ENCODE measurements at regions not wholly inside any gene's neighbourhood (a gene's known extent, or its start where the extent isn't known, plus 50 kb on each side); places are given as distances from the start of the nearest gene placed in this dataset.
"Not testable (repeated sequence)": the region's sequence is repeated elsewhere in the genome, so short reads cannot be mapped to it uniquely, and the experiment has no call there.

DNA sequence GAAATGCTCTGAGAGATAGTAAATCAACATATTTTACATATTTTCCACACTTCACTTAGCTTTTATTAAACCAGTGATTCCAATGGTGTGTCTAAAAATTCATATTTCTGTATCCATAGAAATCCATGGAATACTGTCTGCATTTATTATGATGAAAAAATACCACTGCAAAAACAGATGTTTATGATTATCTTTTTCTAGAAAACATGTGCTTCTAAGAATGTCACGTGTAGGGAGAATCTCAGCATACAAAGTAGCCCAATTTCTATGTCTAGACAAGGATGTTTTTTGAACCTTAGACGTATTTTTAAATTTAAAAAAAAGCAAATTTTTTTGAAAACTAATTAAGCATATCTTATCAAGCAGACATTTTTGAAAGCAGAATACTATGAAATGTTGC, 622.4 kb downstream of the TENT5A start:
- DNase-seq (ENCODE audit: low read depth in 2 of 2), result no peak

DNA sequence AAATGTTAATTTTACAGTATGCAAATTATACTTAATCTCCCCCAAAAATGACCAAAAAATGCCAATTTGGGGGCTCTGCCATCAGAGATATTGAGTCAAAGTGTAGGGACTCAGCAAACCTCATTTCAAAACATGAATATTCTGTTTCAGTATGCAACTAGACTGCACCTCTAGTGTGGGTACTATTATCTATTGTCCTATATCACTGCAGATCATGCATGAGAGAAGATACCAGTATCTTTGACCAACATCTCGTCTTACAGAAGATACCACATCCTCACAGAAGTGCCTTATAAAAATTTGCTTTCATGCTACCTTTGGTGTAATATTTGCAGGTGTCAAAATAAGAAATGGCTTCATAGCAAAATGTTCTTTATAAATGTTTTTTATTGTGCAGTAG, 623.8 kb downstream of the TENT5A start:
- no peak for DNase-seq (ENCODE audit: low read depth in 2 of 2)

DNA sequence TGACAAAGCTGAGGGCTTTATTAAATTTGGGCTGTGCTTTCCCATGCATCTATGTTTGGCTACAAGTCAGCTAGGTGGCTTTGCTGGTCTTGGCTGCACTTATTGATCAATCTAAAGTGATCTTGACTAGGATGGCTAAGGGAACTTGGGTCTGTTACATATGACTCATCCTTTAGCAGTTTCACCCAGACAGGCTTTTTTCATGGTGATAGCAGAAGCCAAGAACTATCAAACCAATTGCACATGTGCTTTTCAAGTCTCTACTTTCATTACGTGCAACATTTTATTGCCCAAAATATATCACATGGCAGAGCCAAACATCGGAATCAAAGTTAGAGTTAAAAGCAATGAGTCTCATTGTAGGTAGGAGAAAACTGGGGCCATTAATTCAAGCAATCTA, 626.3 kb downstream of the TENT5A start:
- no peak for DNase-seq (ENCODE audit: low read depth in 2 of 2)

DNA sequence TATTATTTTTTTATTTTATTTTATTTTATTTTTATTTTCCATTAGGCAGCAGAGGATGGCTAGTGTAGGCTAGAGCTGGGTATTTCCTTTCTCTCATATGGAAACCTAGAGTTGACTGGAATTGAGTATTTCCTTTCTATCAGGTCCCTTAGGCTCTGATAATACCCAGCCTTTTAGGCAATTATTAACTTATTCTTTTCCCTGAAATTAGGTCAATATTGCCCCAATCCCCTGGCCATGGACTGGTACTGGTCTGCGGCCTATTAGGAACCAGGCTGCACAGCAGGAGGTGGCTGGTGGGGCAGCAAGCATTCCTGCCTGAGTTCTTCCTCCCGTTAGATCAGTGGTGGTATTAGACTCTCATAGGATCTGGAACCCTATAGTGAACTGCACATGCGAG, 632.2 kb downstream of the TENT5A start:
- DNase-seq (ENCODE audit: low read depth in 2 of 2), result no peak

DNA sequence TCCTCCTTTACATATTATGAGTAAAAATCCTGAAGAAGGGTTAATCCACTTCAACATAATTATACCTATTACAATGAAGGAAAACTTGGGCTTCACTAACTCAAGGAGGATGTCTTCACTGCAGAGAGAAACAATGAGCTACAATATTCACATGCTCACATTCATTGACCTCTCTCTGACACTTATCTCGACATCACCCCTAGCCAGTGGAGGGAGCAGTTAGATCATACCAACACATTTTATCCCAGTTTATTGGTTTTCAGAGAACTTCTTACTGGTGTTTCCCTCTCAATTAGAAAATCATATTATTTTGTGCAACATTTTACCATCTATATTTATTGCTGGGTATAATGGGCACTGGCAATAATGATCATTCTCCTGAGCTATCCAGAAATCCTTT, 646.5 kb downstream of the TENT5A start:
- no peak for DNase-seq (ENCODE audit: low read depth in 2 of 2)

DNA sequence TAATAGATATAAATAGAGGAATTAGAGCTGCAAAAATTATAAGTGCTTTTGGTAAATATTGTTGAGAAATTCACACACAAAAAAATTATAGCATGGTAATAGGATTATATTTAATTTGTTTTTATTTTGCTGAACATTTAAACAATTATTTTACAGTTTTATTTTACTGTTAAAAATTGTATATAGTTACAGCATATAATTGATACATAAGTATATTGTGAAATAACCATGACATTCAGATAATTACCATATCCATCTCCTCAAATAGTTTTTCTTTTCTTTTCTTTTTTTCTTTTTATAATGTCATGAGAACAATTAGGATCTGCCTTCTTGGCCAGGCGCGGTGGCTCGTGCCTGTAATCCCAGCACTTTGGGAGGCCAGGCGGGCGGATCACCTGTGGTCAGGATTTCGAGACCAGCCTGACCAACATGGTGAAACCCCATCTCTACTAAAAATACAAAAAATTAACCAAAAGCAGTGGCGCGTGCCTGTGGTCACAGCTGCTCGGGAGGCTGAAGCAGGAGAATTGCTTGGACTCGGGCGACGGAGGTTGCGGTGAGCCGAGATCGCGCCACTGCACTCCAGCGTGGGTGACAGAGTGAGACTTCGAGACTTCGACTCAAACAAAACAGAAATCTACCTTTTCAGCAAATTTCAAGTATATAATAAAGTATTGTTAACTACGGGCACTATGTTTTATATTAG, 654.2 kb downstream of the TENT5A start:
- DNase-seq (ENCODE audit: low read depth in 2 of 2), result no peak

DNA sequence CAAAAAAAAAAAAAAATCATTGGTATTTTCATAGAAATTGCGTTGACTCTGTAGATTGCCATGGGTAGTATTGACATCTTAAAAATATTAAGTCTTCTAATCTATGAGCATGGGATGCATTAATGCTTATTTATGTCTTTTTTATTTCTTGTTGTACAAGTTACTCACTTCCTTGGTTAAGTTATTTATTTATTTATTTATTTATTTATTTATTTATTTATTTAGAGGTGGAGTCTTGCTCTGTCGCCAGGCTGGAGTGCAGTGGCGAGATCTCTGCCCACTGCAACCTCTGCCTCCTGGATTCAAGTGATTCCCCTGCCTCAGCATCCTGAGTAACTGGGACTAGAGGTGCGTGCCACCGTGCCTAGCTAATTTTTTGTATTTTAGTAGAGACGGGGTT, 656.0 kb downstream of the TENT5A start:
- DNase-seq (ENCODE audit: low read depth in 2 of 2), result not testable (repeated sequence)

DNA sequence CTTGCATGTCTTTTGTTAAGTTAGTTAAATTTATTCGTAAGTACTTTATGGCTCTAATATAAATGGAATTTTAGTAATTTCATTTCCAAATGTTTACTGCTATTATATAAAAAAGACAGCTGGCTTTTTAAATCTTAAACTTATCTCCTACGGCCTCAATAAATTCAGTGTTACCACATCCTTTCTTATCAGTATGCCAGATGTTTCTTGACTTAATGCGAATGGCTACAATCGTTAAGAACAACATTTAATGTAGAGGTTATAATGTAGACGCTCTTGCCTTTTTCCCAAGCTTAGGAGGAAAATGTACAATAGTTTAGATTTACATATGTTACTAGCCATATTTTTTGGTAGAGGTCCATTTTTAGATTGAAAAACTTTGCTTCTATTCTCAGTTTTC, 659.4 kb downstream of the TENT5A start:
- DNase-seq (ENCODE audit: low read depth in 2 of 2), result no peak

DNA sequence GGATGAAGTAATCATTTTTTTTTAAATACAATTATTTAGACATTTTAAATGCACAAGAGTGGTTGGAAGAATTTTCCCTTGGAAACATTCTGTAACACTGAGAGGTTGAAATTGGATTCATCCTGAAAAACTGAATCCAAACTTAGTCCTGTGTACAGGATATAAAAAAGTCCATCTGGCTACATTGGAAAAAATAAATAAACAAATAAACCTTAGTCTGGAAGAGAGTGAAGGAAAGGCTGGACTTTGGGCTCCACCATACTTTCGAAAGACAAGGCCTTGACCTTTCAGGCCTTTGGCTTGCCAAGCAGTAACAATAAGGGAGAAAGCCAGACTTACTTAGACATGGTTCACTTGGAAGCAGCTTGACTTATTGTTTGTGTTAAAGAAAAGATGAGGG, 664.3 kb downstream of the TENT5A start:
- DNase-seq (ENCODE audit: low read depth in 2 of 2), result no peak

DNA sequence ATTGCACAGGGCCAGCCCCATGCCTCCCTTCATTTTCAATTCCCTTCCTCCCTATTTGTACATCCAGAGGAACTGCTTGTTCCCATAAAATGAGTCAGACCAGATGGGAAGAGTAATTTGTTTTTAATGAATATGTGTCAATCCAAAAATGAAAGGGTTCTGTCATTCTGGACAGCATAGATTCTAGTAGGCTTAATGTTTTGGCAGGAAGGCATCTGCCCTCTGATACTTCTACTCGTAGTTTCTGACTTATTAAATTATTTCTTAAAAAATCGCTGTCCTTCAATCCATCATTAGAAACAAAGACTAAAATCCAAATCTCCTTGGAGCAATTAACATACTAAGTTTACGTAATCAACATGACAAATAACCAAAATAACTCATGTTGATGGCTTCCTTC, 665.5 kb downstream of the TENT5A start:
- no peak for DNase-seq (ENCODE audit: low read depth in 2 of 2)

DNA sequence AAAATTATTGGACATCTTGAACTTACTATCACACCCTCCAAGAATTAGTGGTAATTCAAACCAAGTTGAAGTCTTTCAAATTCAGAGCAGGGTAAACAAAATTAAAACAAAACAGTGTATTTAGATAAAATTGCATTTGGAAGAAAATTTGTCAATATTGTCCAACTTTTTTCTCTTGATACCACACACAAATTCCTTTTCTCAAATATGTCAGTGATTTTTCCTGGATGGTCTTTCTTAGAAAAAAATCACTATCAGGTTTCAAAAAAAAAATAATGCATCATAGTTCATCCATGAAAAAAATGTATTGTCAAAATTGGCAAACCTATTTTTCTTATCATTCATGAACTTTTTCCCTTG, 667.1 kb downstream of the TENT5A start:
- DNase-seq (ENCODE audit: low read depth in 2 of 2), result no peak

DNA sequence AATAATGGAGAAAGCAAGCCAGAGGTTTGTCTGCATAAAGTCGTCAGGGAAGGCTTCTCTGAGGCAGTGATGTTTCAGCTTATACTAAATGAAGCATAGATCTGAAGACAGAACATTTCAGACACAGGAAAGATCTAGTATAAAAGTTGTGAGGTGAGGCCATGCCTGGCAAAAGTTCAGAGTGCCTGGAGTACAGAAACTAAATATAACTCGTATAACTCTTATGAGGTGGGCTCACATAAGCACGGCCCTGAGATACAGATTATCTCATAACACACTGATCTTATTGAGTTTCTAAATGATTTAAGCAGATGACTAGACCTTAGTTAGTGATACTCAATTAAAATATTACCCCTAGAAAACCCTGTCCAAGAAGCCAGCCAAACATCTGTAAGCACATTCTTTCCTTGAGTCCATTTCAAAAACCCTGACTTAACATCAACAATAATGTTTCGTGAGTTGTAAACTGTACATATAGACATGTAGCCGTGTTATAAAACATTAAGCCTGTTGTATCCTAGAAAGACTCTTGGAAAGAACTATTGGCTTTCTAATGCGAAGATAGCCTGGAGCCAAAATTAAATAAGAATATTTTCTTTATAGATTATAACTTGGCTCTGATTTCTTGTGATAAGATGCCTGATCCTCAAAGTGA, 667.6 kb downstream of the TENT5A start:
- no peak for DNase-seq (ENCODE audit: low read depth in 2 of 2)

DNA sequence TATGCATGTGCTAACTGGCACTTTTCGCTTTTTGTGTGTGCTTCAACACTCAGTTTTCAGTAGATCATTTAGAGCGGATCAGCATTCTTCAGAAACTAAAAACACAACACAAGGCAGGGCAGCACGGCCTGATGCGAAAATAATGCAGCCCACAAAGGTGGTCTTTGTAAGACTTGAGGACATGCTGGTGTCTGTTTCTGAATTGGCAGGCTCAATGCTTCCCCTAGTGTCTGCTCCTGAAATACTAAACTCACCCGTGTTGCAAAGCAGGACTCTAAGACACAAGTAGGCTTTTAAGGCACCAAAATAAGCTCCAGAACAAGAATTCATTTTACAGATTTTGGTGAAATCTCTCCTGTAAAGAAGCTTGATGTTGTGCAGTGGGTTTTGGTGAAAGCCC, 676.5 kb downstream of the TENT5A start:
- no peak for DNase-seq (ENCODE audit: low read depth in 2 of 2)

DNA sequence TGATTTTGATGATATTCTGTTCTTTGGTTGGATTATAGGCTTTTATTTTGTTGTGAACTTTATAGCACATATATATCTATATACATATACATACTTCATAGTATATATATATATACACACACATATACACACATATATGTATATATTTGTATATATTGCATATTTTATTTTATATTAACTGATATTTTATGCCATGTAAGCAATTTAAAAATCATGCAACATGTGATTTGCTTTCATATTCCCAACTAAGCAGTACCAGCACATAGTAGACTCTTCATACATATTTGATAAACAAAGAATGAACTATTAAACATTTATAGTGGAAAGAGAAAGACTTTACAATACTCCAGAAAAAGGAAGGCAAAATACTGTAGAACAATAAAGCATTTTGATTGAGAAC, 679.2 kb downstream of the TENT5A start:
- DNase-seq (ENCODE audit: low read depth in 2 of 2), result no peak

DNA sequence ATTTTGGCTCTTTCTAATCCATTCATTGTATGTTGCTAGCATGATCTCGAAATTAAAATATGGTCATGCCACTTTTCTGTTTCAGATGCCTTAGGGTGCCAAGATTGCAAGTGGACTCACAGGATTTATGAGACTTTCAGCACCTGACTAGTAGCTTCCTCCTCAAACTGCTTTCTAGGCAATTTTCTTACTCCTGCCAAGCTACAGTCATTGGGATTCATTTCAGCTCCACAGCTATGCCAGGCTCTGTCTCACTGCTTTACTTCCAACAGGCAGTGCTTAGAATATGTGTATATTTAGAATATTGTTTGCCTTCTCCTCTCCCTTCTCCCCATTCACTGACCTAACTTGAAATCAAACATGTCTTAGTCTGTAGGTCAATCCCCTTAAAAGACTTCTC, 681.4 kb downstream of the TENT5A start:
- no peak for DNase-seq (ENCODE audit: low read depth in 2 of 2)

DNA sequence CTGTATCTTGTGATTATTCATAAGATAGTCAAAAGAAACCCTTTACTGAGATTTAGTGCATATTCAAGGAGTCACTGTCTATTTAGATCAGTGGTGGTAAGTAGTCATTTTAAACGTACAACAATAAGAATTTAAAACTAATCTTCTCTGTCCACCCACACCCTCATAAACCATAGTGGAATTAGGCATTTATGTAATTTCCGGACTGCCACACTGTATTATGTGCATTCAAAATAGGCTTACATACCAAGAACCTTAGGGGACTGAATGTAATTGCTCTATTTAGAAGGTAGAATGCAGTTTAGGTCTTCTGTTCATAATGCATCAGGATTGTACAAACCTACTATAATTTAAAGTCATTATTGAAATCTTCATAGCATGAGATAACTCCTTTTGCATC, 685.4 kb downstream of the TENT5A start:
- DNase-seq (ENCODE audit: low read depth in 2 of 2), result no peak

DNA sequence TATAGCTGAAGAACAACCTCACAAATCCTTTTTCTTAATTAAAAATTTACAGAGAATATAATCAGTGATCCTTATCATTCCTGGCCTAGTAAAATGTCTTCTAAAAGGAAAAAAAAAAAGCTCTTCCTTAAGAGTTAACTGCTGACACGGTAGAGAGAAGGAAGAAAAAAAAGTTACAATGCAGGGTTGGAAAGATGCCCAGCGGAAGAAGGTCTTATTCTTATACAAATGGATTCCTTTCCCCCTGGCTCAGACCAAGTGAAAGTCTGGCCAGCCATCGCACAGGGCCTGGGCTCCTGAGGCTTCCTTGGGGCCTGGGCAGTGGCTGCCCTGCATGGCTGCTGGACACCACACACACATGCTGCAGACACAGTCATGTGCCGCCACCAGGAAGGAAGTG, 688.6 kb downstream of the TENT5A start:
- DNase-seq (ENCODE audit: low read depth in 2 of 2), result no peak

DNA sequence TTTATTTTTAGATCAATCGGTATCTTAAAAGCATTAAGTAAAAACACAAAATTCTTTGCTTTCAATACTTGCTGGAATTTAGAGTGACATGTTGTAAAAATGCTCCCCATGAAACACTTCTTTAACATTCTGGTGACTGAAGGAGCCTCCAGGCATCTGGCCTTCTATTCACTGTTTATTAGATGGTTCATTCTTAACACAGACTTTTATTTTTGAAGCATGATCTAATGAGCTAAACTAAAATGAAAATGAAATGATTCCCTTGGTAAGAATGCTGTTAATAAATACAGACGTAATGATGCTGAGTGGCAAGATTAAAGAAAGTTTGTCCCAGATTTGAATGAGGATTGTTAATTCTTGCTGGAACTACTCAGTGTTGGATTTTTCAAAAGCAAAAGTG, 698.4 kb downstream of the TENT5A start:
- DNase-seq (ENCODE audit: low read depth in 2 of 2), result no peak

DNA sequence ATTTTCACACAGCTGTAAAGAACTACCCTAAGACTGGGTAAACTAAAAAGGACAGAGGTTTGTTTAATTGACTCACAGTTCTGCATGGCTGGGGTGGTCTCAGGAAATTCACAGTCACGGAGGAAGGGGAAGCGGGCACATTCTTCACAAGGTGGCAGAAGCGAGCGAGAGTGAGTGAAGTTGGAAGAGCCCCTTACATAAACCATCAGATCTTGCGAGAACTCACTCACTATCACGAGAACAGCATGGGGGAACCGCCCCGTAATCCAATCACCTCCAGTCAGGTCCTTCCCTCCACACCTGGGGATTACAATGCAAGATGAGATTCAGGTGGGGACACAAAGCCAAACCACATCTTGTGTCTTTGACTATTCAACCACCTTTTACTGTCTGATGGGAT, 700.5 kb downstream of the TENT5A start:
- no peak for DNase-seq (ENCODE audit: low read depth in 2 of 2)

DNA sequence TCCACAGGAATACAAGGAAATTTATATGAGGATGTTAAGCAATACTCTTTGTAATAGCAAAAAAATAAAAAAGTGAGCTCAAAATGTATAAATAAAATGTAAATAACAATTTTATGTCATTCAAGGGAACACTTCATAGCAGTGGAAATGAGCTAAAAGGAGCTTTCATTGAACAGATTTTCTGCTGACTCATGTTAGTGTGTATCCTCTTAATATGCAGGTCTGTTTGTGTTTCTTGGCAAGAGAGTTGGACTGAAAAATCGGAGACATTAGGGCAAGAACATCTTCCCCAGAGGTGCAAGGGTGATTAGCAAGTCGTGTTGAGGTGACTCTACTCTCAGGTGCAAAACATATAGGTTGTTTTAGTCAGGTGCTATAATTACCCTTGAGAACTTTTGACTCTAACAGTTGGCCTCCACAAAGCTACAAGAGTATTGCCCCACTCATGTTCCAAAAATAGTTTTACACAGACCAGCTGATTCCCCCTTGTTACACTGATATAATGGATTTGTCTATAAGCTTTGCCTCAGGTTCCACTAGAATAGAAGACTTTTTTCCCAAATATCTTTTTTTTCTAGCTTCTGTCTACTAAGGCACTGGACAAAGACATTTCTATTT, 702.9 kb downstream of the TENT5A start:
- no peak for DNase-seq (ENCODE audit: low read depth in 2 of 2)

DNA sequence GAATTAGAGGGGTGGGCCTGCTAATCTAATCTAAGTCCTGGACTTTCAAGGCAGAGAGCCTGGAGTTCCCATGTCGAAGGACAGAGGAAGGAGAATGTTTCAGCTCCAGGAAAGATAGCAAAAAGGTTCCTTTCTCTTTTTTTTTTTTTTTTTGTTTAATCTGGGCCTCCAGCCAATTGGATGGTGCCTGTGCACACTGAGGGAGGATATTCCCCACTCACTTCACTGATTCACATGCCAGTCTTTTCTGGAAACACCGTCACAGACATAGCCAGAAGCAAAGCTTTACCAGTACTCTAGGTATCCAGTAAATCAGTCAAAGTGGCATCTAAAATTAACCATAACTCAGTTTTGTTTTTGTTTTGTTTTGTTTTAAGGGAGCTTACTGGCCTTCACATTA, 721.1 kb downstream of the TENT5A start:
- DNase-seq (ENCODE audit: low read depth in 2 of 2), result no peak

DNA sequence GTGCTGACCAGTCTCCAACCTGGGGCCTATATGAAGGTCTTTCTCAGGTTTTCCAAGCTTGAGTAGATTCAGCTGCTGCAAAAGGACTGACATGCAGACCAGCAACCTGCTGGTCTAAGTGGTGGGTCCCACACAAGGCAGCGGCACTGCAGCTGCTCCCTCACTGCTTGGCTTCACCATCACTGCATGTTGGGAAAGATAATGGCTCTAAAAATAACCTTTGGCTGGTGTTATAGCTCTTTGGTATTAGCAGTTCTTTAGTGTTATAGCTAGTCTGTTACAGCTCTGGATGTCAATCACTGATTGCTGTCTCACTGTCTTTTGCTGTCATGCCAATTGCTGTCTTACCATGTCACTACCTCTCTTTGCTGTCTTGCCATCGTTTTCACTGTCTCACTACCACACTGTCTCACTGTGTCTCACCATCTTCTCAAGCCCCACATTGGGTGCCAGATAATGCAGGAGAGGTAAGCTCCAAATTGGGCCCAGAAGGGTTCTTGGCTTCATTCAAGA, 726.4 kb downstream of the TENT5A start:
- no peak for DNase-seq (ENCODE audit: low read depth in 2 of 2)

DNA sequence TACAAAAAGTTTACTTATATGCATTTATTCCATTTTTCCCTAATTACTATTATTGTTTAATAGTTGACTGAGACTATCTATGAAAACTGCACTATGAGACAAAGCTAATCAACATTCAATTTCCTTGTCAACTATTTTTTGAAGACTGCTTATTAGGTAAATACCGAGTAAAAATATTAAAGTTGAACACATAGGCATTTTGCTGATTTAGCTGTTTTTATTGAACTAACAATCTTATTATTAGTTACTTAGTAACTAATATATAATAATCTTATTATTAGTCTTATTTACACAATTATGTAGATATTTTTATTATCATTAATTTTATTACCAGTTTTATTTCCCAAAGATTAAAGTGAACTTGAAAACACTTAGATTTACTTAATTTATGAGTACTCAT, 728.8 kb downstream of the TENT5A start:
- no peak for DNase-seq (ENCODE audit: low read depth in 2 of 2)

Data from dermis microvascular lymphatic vessel endothelial cell (primary cell).